H9 (cell line): ENCODE measurements at regions not wholly inside any gene's neighbourhood (a gene's known extent, or its start where the extent isn't known, plus 50 kb on each side); places are given as distances from the start of the nearest gene placed in this dataset.

Source experiments
- DNase-seq: peaks from one replicate; pipeline ENCODE4 v3.0.0-alpha.2; 2017
- H2AFZ ChIP-seq: one replicate; pipeline ENCODE4 v1.6.1; 2013; ENCODE audit warnings: mild to moderate bottlenecking, low read length, control low read depth, moderate library complexity
- H2AK5ac ChIP-seq: 2 replicates; pipeline ENCODE4 v1.6.1; 2013; ENCODE audit warnings: low read length, control low read depth, mixed read lengths; ENCODE audit not compliant: insufficient read length
- H2BK120ac ChIP-seq: one replicate; pipeline ENCODE4 v1.6.1; 2013; ENCODE audit warnings: low read depth, mild to moderate bottlenecking, low read length, control low read depth, inconsistent platforms; ENCODE audit not compliant: poor library complexity, severe bottlenecking
- H2BK12ac ChIP-seq: 2 replicates; pipeline ENCODE4 v1.6.1; 2013; ENCODE audit warnings: low read length, control low read depth, mixed read lengths, low read depth; ENCODE audit not compliant: insufficient read length
- H2BK15ac ChIP-seq: 2 replicates; pipeline ENCODE4 v1.6.1; 2013; ENCODE audit warnings: low read depth, low read length, control low read depth
- H2BK20ac ChIP-seq: one replicate; pipeline ENCODE4 v1.6.1; 2013; ENCODE audit warnings: low read depth, mild to moderate bottlenecking, low read length, control low read depth, inconsistent platforms; ENCODE audit not compliant: poor library complexity, severe bottlenecking
- H2BK5ac ChIP-seq: 2 replicates; pipeline ENCODE4 v1.6.1; 2013; ENCODE audit warnings: low read length, control low read depth, mixed read lengths; ENCODE audit not compliant: insufficient read length
- H3K14ac ChIP-seq: 2 replicates; pipeline ENCODE4 v1.6.1; 2013; ENCODE audit warnings: low read length, control low read depth; ENCODE audit not compliant: insufficient read depth
- H3K18ac ChIP-seq: 2 replicates; pipeline ENCODE4 v1.6.1; 2013; ENCODE audit warnings: low read depth, mild to moderate bottlenecking, mixed read lengths, low read length, control low read depth; ENCODE audit not compliant: insufficient read length
- H3K23ac ChIP-seq: 2 replicates; pipeline ENCODE4 v1.6.1; 2013; ENCODE audit warnings: low read length, control low read depth, mixed read lengths, low read depth; ENCODE audit not compliant: insufficient read length
- H3K23me2 ChIP-seq: 2 replicates; pipeline ENCODE4 v1.6.1; 2013; ENCODE audit warnings: low read depth, mild to moderate bottlenecking, mixed read lengths, low read length, control low read depth; ENCODE audit not compliant: insufficient read length, poor library complexity, severe bottlenecking
- H3K27ac ChIP-seq: 2 replicates; pipeline ENCODE4 v1.5.1; 2013; ENCODE audit warnings: low read length, control low read depth, mixed read lengths, low read depth; ENCODE audit not compliant: insufficient read length
- H3K27me3 ChIP-seq: 2 replicates; pipeline ENCODE4 v1.6.1; 2013; ENCODE audit warnings: low read length, control low read depth, inconsistent platforms; ENCODE audit not compliant: insufficient read depth
- H3K4ac ChIP-seq: 2 replicates; pipeline ENCODE4 v1.6.1; 2013; ENCODE audit warnings: low read depth, mild to moderate bottlenecking, control low read depth, inconsistent platforms, low read length, moderate library complexity
- H3K4me1 ChIP-seq: 2 replicates; pipeline ENCODE4 v1.6.1; 2013; ENCODE audit warnings: low read length, control low read depth, inconsistent platforms; ENCODE audit not compliant: insufficient read depth
- H3K4me2 ChIP-seq: 2 replicates; pipeline ENCODE4 v1.6.1; 2013; ENCODE audit warnings: low read length, control low read depth, mixed read lengths; ENCODE audit not compliant: insufficient read length, insufficient read depth
- H3K56ac ChIP-seq: 2 replicates; pipeline ENCODE4 v1.6.1; 2013; ENCODE audit warnings: low read depth, mild to moderate bottlenecking, mixed read lengths, low read length, control low read depth; ENCODE audit not compliant: insufficient read length
- H3K79me1 ChIP-seq: 2 replicates; pipeline ENCODE4 v1.6.1; 2013; ENCODE audit warnings: low read depth, mild to moderate bottlenecking, moderate library complexity, low read length, control low read depth, inconsistent platforms; ENCODE audit not compliant: insufficient read depth, poor library complexity, severe bottlenecking
- H3K79me2 ChIP-seq: 2 replicates; pipeline ENCODE4 v1.6.1; 2013; ENCODE audit warnings: low read length, control low read depth, inconsistent platforms; ENCODE audit not compliant: insufficient read depth
- H3K9ac ChIP-seq: 2 replicates; pipeline ENCODE4 v1.6.1; 2013; ENCODE audit warnings: low read length, control low read depth, mixed read lengths; ENCODE audit not compliant: insufficient read length; ENCODE audit errors: extremely low read depth
- H3K9me3 ChIP-seq: one replicate; pipeline ENCODE4 v1.6.1; 2013; ENCODE audit warnings: low read depth, low read length, inconsistent platforms; ENCODE audit not compliant: control insufficient read depth
- H3T11ph ChIP-seq: one replicate; pipeline ENCODE4 v1.6.1; 2013; ENCODE audit warnings: mild to moderate bottlenecking, low read length, control low read depth, inconsistent platforms
- H4K20me1 ChIP-seq: one replicate; pipeline ENCODE4 v1.6.1; 2013; ENCODE audit not compliant: control insufficient read depth, insufficient read length, insufficient read depth
- H4K5ac ChIP-seq: 2 replicates; pipeline ENCODE4 v1.6.1; 2013; ENCODE audit warnings: low read depth, mild to moderate bottlenecking, mixed read lengths, low read length, control low read depth; ENCODE audit not compliant: insufficient read length
- H4K8ac ChIP-seq: replicated peaks from 2 replicates; pipeline ENCODE4 v1.6.1; 2013; ENCODE audit warnings: low read length, control low read depth, mixed read lengths, low read depth; ENCODE audit not compliant: insufficient read length
- H4K91ac ChIP-seq: 2 replicates; pipeline ENCODE4 v1.6.1; 2013; ENCODE audit warnings: low read depth, mild to moderate bottlenecking, moderate library complexity, mixed read lengths, low read length, control low read depth; ENCODE audit not compliant: insufficient read length
- H3K27ac Mint-ChIP-seq, 3 experiments: 2 replicates in 2 of 3; 3 replicates in 1 of 3; pipeline ENCODE4 v1.8.0; 2020 to 2021; ENCODE audit warnings: mixed read lengths in 3 of 3, mild to moderate bottlenecking in 1 of 3, moderate library complexity in 1 of 3
- H3K27me3 Mint-ChIP-seq: 2 replicates; pipeline ENCODE4 v1.8.0; 2021; ENCODE audit warnings: low read depth, mild to moderate bottlenecking, moderate library complexity, mixed read lengths
- H3K36me3 Mint-ChIP-seq, 3 experiments: 2 replicates in 2 of 3; 3 replicates in 1 of 3; pipeline ENCODE4 v1.8.0; 2020 to 2021; ENCODE audit warnings: low read depth in 3 of 3, mixed read lengths in 3 of 3; ENCODE audit not compliant: insufficient read depth in 1 of 3
- H3K4me1 Mint-ChIP-seq, 2 experiments: 2 replicates each; pipeline ENCODE4 v1.8.0; 2020; ENCODE audit warnings: mixed read lengths in 2 of 2
- H3K4me3 Mint-ChIP-seq, 2 experiments: 2 replicates in 1 of 2; 3 replicates in 1 of 2; pipeline ENCODE4 v1.8.0; 2020 to 2021; ENCODE audit warnings: mild to moderate bottlenecking in 2 of 2, mixed read lengths in 2 of 2, moderate library complexity in 1 of 2
- H3K9me3 Mint-ChIP-seq, 2 experiments: 2 replicates in 1 of 2; 3 replicates in 1 of 2; pipeline ENCODE4 v1.8.0; 2020; ENCODE audit warnings: mild to moderate bottlenecking in 2 of 2, mixed read lengths in 2 of 2, moderate library complexity in 1 of 2
- CTCF ChIP-seq: fragments of 200-600 bp; sonication (generic); conservative IDR thresholded peaks from 3 replicates; pipeline ENCODE4 v1.8.0; 2021; ENCODE audit warnings: antibody characterized with exemption, mild to moderate bottlenecking

GRCh38 chr5:68957591-68957990, 136.2 kb upstream of the SLC30A5 start:
- Histone ChIP-seq H4K91ac (no peak overlapping the region), H3K23me2 (no peaks in the 10 kb centered on the region), H3T11ph (no peak overlapping the region), H3K4me2 (no peak overlapping the region), H2BK15ac (no peak overlapping the region), H3K56ac (no peak overlapping the region), H2BK20ac (no peak overlapping the region), H3K4ac (no peak overlapping the region), H3K79me1 (no peaks in the 10 kb centered on the region), H3K79me2 (no peaks in the 10 kb centered on the region), H3K23ac (no peak overlapping the region), H3K18ac (no peak overlapping the region), H4K8ac (no peak overlapping the region), H2AFZ (no peak overlapping the region), H3K27ac (no peak overlapping the region), H2BK5ac (no peak overlapping the region), H3K4me1 (no peaks in the 10 kb centered on the region), H2AK5ac (no peak overlapping the region), H3K27me3 (no peaks in the 10 kb centered on the region), H2BK12ac (no peak overlapping the region), H4K20me1 (no peaks in the 10 kb centered on the region), H3K9ac (no peak overlapping the region), H4K5ac (no peak overlapping the region), H2BK120ac (no peak overlapping the region), H3K14ac (no peak overlapping the region), H3K9me3 (no peaks in the 10 kb centered on the region)
- DNase-seq = no peak
- Mint-ChIP-seq H3K27ac (no peak overlapping the region; a peak in 1 of 7 replicates), H3K27me3 (no peaks in the 10 kb centered on the region; the same call in 1 of the 2 replicates), H3K4me1 (peaks cover 2 to 7% of the 10 kb centered on the region in 2 experiments; a peak in 3 of 4 replicates), H3K4me3 (no peak overlapping the region), H3K36me3 (no peaks in the 10 kb centered on the region), H3K9me3 (no peaks in the 10 kb centered on the region)
- no peak for TF ChIP-seq CTCF
